Lower lobe of right lung (tissue), 2 donors: ENCODE measurements at regions not wholly inside any gene's neighbourhood (a gene's known extent, or its start where the extent isn't known, plus 50 kb on each side); places are given as distances from the start of the nearest gene placed in this dataset.

Experiments used
- ATAC-seq, 2 donors: fragments of 200-7000 bp; cut with Tn5 transposase; one replicate each; pipeline ENCODE4 v1.9.1; 2020 to 2022; ENCODE audit warnings: mild to moderate bottlenecking in 2 of 2, moderate library complexity in 2 of 2
- DNase-seq: peaks from one replicate; pipeline ENCODE4 v3.0.0-alpha.2; 2020
- H3K27ac ChIP-seq: fragments of 200-600 bp; one replicate; pipeline ENCODE4 v1.8.0; 2022
- H3K27me3 ChIP-seq: fragments of 200-600 bp; one replicate; pipeline ENCODE4 v1.8.0; 2022; ENCODE audit warnings: low read depth
- H3K36me3 ChIP-seq: fragments of 200-600 bp; one replicate; pipeline ENCODE4 v1.8.0; 2022; ENCODE audit warnings: mild to moderate bottlenecking
- H3K4me1 ChIP-seq: fragments of 200-600 bp; one replicate; pipeline ENCODE4 v1.8.0; 2022
- H3K4me3 ChIP-seq: fragments of 200-600 bp; one replicate; pipeline ENCODE4 v1.8.0; 2022; ENCODE audit warnings: mild to moderate bottlenecking
- H3K9me3 ChIP-seq: fragments of 200-600 bp; one replicate; pipeline ENCODE4 v1.8.0; 2022
- intact Hi-C: fragments of 100-400 bp; cut with DNase I; formaldehyde crosslinking; loops from one replicate; pipeline ENCODE4 v1.11.0; 2022
- TF ChIP-seq, protein P1 (sequence below): fragments of 200-600 bp; IDR thresholded peaks from one replicate; pipeline ENCODE4 v1.8.0; 2022; ENCODE audit warnings: antibody characterized with exemption, mild to moderate bottlenecking
- donor health status: DM: no; HTN: yes; CAD: no; lungs with severe emphysema.

DNA sequence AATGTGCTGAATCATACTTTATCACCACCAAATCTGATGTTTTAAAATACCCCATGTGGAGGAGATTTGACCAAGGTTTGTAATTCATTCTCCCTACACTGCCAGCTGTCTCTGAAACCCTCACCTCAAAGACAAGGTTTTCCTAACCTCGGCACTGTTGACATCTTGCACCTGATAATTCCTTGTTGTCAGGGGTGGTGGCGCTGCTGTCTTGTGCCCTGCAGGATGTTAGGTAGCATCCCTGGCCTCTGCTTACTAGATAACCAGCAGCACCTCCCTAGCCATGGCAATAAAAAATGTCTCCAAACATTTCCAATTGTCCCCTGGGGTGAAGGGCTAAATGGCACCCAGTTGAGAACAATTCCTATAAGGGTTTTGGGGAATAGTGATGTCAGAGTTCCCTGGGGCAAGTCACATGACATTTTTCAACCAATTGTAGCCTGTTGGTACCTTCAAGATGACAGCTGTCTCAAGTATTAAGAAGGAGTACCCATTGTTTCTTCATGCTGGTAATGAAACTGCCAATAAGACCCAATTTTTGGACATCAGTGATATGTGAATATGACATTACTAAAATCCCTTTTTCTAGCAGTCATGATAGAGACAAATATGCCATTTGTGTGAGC, 160.6 kb upstream of the PLCXD3 start:
- Histone ChIP-seq H3K36me3 (no peaks in the 10 kb centered on the region), H3K4me1 (no peaks in the 10 kb centered on the region), H3K9me3 (no peaks in the 10 kb centered on the region), H3K27me3 (no peaks in the 10 kb centered on the region), H3K27ac (no peak overlapping the region), H3K4me3 (no peak overlapping the region)
- no peak for ATAC-seq
- TF ChIP-seq, protein P1, sequence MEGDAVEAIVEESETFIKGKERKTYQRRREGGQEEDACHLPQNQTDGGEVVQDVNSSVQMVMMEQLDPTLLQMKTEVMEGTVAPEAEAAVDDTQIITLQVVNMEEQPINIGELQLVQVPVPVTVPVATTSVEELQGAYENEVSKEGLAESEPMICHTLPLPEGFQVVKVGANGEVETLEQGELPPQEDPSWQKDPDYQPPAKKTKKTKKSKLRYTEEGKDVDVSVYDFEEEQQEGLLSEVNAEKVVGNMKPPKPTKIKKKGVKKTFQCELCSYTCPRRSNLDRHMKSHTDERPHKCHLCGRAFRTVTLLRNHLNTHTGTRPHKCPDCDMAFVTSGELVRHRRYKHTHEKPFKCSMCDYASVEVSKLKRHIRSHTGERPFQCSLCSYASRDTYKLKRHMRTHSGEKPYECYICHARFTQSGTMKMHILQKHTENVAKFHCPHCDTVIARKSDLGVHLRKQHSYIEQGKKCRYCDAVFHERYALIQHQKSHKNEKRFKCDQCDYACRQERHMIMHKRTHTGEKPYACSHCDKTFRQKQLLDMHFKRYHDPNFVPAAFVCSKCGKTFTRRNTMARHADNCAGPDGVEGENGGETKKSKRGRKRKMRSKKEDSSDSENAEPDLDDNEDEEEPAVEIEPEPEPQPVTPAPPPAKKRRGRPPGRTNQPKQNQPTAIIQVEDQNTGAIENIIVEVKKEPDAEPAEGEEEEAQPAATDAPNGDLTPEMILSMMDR, result no peak
- intact Hi-C loops, result no loop called here
- DNase-seq, result no peak

DNA sequence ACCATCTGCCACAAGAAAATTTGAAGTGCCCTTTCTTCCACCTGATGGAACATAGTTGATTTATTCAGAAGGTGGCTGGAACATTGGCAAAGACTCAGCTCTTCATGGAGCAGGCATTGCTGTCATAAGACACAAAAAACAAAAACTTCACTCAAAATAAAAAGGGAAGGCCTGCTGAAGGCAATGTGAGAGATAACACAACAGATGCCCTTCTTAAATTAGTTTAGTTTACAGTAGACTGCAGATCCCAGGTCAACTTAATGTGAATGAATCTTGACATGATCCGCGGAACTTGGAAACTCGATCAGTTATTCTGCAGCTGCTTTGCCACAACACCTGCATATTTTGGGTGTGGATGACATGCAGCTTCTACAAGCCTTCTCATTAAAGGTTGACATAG, 159.8 kb upstream of the PLCXD3 start:
- H3K27ac ChIP-seq, result no peak overlapping the region
- no peaks in the 10 kb centered on the region for H3K36me3 ChIP-seq
- intact Hi-C loops, result no loop called here
- H3K4me3 ChIP-seq, result no peak overlapping the region
- DNase-seq (no peak), ATAC-seq (no peak)
- no peaks in the 10 kb centered on the region for H3K9me3 ChIP-seq
- no peaks in the 10 kb centered on the region for H3K4me1 ChIP-seq
- TF ChIP-seq, protein P1, result no peak
- no peaks in the 10 kb centered on the region for H3K27me3 ChIP-seq

DNA sequence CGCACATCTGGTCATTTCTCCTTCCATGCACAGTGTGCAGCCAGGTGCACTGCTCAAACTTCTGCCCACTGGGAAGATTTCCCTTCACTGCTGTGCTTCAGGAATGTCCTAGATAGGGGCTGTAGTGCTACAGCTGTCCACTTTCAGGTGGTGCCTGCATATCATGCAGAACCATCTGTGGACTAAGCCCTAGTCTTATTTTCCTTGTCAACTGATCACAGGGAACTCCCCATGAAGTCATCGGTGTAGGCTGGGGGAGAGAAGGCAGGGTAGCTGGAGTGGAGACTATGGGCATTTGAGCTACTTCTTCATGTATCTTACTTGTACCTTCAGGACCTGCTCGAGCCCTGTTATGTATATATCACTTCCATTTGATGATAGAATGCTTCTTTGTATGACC, 150.9 kb upstream of the PLCXD3 start:
- H3K36me3 ChIP-seq, result no peaks in the 10 kb centered on the region
- TF ChIP-seq, protein P1, result no peak
- intact Hi-C loops, result no loop called here
- no peaks in the 10 kb centered on the region for H3K27me3 ChIP-seq
- H3K4me3 ChIP-seq, result no peak overlapping the region
- no peaks in the 10 kb centered on the region for H3K4me1 ChIP-seq
- H3K27ac ChIP-seq, result no peak overlapping the region
- peaks cover 4% of the 10 kb centered on the region for H3K9me3 ChIP-seq
- DNase-seq (no peak), ATAC-seq (no peak)

DNA sequence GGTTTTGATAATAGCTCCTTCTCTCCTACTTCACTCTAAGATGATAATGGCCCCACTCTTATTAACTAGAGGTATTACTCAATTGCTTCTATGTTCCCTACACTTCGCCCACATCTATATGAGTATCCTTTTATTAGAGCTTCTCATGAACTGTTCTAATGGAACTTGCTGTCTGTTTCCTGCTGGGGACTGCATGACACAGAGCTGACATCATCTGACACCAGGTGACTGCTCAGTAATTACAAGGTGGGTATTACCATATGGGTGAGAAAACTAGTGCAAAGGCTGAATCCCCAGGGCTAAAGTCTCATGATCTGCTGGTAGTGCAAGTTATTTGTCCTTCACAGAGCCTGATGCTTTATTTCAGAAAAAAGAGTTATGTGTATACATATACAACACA, 146.2 kb upstream of the PLCXD3 start:
- TF ChIP-seq, protein P1, result no peak
- DNase-seq (no peak), ATAC-seq (no peak)
- Histone ChIP-seq H3K27me3 (no peaks in the 10 kb centered on the region), H3K36me3 (no peaks in the 10 kb centered on the region), H3K9me3 (no peaks in the 10 kb centered on the region), H3K4me1 (no peaks in the 10 kb centered on the region), H3K4me3 (no peak overlapping the region), H3K27ac (no peak overlapping the region)
- intact Hi-C loops, result no loop called here

DNA sequence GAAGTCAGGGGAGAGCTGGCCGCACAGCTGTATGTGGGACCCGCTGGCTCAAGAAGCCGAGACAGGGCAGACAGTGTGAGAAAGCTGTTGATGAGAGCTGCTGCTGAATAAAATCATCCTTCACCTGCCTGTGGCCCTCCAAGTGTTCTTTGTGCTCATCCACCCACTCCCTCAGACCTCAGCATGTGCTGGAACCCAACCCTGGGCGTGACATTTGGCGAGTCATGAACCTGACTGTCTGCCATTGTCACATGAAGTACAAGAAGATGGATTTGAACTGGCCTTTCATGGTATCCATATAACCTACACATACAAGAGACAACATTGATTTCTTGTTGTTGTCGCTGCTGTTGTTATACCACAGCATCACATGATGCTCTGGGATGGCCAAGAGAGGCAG, 139.7 kb upstream of the PLCXD3 start:
- no peak for ATAC-seq
- no peak for DNase-seq
- Histone ChIP-seq H3K27me3 (no peaks in the 10 kb centered on the region), H3K4me1 (no peaks in the 10 kb centered on the region), H3K9me3 (no peaks in the 10 kb centered on the region), H3K36me3 (no peaks in the 10 kb centered on the region), H3K4me3 (no peak overlapping the region), H3K27ac (no peak overlapping the region)
- TF ChIP-seq, protein P1, result no peak
- intact Hi-C loops, result no loop called here

DNA sequence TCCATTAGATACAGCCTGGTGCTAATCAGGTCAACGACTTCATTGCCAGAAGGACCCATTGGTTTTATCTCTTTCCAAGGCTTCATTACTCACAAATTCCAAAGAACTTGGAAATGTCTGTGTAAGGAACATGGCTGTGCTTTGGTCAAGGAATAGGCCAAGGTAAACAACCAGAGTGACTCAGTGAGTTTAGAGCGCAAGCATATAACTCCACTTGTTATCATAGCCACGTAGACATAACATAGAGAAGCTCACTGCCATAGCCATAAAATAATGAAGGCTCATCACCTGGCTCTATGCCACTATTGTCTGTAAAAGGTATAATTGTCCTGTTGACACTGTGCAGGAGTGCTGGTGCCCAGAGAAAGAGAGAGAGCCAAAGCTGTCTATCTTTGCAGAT, 139.3 kb upstream of the PLCXD3 start:
- Histone ChIP-seq H3K27me3 (no peaks in the 10 kb centered on the region), H3K4me3 (no peak overlapping the region), H3K9me3 (no peaks in the 10 kb centered on the region), H3K4me1 (no peaks in the 10 kb centered on the region), H3K27ac (no peak overlapping the region), H3K36me3 (no peaks in the 10 kb centered on the region)
- intact Hi-C loops, result no loop called here
- ATAC-seq (no peak), DNase-seq (no peak)
- TF ChIP-seq, protein P1, result no peak
